ENCODE measurements at regions not wholly inside any gene's neighbourhood (a gene's known extent, or its start where the extent isn't known, plus 50 kb on each side); places are given as distances from the start of the nearest gene placed in this dataset.
"Not testable (repeated sequence)": the region's sequence is repeated elsewhere in the genome, so short reads cannot be mapped to it uniquely, and the experiment has no call there.

- no peak for DNase-seq (ENCODE audit: low read depth in 1 of 2, low spot score in 1 of 2)
- no peak overlapping the region for H3K4me3 ChIP-seq (replicated peaks; ENCODE audit: insufficient read depth, low read length)
- H3K27me3 ChIP-seq (ENCODE audit: insufficient read depth, poor library complexity, severe bottlenecking): no peaks in the 10 kb centered on the region
- no peak overlapping the region for H3K27ac ChIP-seq (replicated peaks)
- TF ChIP-seq CTCF (IDR thresholded peaks at IDR 0.05; ENCODE audit: insufficient read depth, low read length): no peak
- no peak for TF ChIP-seq REST (IDR thresholded peaks at IDR 0.05; ENCODE audit: insufficient replicate concordance, low read depth)
- no peak for TF ChIP-seq SPI1 (IDR thresholded peaks at IDR 0.05; ENCODE audit: borderline replicate concordance, low read depth)
- TF ChIP-seq POLR2AphosphoS5 (IDR thresholded peaks at IDR 0.05; ENCODE audit: low read depth): no peak
- no peak for TF ChIP-seq GABPA (IDR thresholded peaks at IDR 0.05; ENCODE audit: low read depth)
These were observed 198.1 kb upstream of the ATP10A start for GRCh38 chr15:26061248-26061647.

- DNase-seq (ENCODE audit: low read depth in 1 of 2, low spot score in 1 of 2); H3K27me3 ChIP-seq (ENCODE audit: insufficient read depth, poor library complexity, severe bottlenecking): not testable (repeated sequence)
These were observed 193.6 kb upstream of the ATP10A start for GRCh38 chr15:26056766-26057165.

GRCh38 chr15:26051761-26052675 is 188.9 kb upstream of the ATP10A start:
- H3K27ac ChIP-seq (replicated peaks): no peak overlapping the region
- TF ChIP-seq GABPA (IDR thresholded peaks at IDR 0.05; ENCODE audit: low read depth) (no peak), POLR2AphosphoS5 (IDR thresholded peaks at IDR 0.05; ENCODE audit: low read depth) (no peak), REST (IDR thresholded peaks at IDR 0.05; ENCODE audit: insufficient replicate concordance, low read depth) (no peak), CTCF (IDR thresholded peaks at IDR 0.05; ENCODE audit: insufficient read depth, low read length) (no peak), SPI1 (IDR thresholded peaks at IDR 0.05; ENCODE audit: borderline replicate concordance, low read depth) (no peak)
- no peak for DNase-seq (ENCODE audit: low read depth in 1 of 2, low spot score in 1 of 2)
- no peaks in the 10 kb centered on the region for H3K27me3 ChIP-seq (ENCODE audit: insufficient read depth, poor library complexity, severe bottlenecking)
- no peak overlapping the region for H3K4me3 ChIP-seq (replicated peaks; ENCODE audit: insufficient read depth, low read length)

More at GRCh38 chr15:26056766-26057165, 193.6 kb upstream of the ATP10A start:
- not testable (repeated sequence) for H3K27ac ChIP-seq (replicated peaks); H3K4me3 ChIP-seq (replicated peaks; ENCODE audit: insufficient read depth, low read length)

GRCh38 chr15:26050984-26051383 is 187.9 kb upstream of the ATP10A start:
- no peak for DNase-seq (ENCODE audit: low read depth in 1 of 2, low spot score in 1 of 2)

More at GRCh38 chr15:26050984-26051383, 187.9 kb upstream of the ATP10A start:
- no peak for TF ChIP-seq CTCF (IDR thresholded peaks at IDR 0.05; ENCODE audit: insufficient read depth, low read length)
- no peak for TF ChIP-seq REST (IDR thresholded peaks at IDR 0.05; ENCODE audit: insufficient replicate concordance, low read depth)
- TF ChIP-seq GABPA (IDR thresholded peaks at IDR 0.05; ENCODE audit: low read depth): no peak
- TF ChIP-seq POLR2AphosphoS5 (IDR thresholded peaks at IDR 0.05; ENCODE audit: low read depth): no peak
- no peak for TF ChIP-seq SPI1 (IDR thresholded peaks at IDR 0.05; ENCODE audit: borderline replicate concordance, low read depth)
- no peak overlapping the region for H3K4me3 ChIP-seq (replicated peaks; ENCODE audit: insufficient read depth, low read length)
- no peaks in the 10 kb centered on the region for H3K27me3 ChIP-seq (ENCODE audit: insufficient read depth, poor library complexity, severe bottlenecking)
- H3K27ac ChIP-seq (replicated peaks): no peak overlapping the region

Data from HL-60 (cell line).